ENCODE measurements at regions not wholly inside any gene's neighbourhood (a gene's known extent, or its start where the extent isn't known, plus 50 kb on each side); places are given as distances from the start of the nearest gene placed in this dataset.

DNA sequence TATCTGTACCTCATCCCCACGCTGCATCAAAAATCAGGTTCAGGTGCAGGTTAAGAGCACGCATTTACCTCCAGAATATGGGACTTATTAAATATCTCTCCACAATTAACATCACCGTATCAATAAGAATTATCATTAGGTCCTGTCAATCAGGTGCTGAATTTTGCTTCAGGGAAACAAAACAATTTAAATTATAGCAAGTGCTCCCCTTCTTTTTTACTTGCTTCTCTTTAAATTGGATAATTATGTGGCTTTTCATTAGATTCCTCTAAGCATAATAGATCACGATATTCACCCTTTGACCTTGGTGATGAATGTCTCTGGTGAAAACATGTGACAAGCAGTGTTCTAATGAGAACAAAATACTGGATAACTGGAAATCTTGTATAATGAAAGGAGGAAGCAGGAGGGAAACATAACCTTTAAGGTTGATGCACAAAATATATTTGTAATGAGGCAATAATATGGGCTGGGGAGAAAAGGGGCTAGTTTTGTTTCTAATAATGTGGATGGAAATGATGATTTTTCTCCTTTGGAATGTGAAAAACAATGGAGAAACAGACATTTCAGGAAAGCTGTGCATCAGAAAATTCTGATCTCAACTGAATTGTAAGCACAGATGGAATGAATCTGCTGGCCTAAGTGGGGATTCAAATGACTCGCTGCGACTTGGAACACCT, 166.9 kb downstream of the SNX10 start:
- DNase-seq (ENCODE audit: low read depth), result no peak

DNA sequence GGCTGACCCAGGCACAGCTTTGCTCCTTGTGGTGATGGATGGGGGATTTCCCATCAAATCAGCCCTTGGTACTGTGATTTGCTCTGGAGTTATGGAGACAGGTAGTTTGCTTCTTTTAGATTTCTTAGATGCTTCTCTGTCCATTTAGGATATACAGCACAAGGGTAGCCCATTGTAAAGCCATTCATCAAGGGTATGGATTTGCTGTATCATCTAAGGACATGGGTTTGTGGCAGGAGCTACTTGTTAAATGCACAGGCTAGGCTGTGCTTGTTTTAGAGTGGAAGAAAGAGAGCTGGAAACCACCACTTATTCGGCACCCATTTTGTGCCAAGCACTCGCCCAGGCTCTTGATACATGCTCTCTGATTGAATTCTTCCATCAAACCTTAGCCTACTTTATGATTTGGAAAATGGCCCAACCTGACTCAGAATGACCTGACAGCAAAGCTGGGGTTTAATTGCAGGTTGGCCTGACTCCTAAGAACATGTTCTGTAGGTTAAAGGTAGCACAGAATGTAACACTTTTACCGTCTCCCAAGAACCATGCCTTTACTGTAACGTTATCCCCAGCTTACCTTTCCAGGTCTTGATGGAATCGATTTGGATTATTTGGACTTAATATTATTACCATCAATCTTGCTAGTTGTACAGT, 168.0 kb downstream of the SNX10 start:
- DNase-seq (ENCODE audit: low read depth), result no peak

DNA sequence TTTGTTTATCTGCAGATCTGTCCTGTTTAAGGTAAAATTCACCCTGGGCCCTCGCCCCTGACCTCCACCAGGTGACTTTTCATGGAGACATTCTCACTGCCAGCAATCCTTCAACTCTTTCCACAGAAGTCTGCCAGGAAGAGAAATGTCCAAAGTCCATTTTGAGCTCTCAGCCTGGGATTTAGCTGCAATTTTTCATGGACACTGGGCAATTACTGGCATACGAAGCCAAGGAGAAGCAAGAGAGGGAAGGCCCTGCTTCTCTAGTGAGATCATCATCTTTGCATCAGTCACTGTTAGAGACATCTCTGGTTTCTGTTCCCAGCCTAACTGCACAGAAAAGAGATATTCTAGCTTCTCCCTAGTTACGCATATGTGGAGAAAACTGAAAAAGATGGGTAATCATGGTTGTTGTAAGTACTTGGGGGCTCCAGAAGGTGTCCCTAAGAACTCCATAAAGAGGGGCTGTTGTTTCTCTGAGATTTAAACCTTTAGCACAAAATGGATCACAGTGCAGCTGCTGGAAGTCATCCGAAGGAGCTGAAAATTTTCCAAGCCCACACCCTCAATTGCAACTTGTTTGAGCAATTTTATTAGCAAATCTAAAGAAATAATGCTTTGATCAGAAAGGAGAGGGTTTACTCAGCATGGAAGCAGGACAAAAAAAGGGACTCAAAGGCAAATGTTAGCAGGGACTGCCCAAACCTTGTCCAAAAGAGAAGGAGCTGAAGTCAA, 168.9 kb downstream of the SNX10 start:
- no peak for DNase-seq (ENCODE audit: low read depth)

DNA sequence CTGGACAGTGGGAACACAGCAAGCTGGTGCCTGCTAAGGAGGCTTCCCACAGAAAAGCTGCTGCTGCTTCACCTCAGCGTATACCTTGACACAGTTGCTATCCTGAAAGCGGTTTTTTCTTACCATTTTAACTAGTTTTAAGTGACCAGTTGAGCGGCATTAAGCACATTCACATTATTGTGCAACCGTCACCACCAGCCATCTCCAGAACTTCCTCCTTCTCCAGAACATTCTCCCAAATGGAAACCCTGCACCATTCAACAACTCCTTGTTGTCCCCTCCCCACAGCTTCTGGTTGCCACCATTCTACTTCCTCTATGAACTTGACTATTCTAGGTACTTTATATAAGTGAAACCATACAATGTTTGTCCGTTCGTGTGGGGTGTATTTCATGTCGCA, 169.9 kb downstream of the SNX10 start:
- DNase-seq (ENCODE audit: low read depth), result no peak

DNA sequence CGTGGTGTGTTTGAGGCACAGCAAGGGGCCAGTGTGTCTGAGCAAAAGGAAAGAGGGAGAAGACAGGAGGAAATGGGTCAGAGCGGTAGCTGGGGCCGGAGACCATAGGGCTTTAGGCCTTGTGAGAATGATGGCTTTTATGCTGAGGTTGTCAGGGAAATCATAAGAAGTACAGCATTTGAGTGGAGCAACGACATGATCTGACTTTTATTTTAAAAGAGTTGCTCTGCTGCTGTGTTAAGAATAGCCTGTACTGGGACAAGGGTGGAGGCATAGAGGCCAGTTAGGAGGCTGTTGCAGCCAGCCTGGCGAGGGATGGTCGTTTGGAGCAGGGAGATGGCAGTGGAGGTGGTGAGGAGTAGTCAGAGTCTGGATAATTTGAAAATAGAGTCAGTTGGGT, 174.3 kb downstream of the SNX10 start:
- no peak for DNase-seq (ENCODE audit: low read depth)

DNA sequence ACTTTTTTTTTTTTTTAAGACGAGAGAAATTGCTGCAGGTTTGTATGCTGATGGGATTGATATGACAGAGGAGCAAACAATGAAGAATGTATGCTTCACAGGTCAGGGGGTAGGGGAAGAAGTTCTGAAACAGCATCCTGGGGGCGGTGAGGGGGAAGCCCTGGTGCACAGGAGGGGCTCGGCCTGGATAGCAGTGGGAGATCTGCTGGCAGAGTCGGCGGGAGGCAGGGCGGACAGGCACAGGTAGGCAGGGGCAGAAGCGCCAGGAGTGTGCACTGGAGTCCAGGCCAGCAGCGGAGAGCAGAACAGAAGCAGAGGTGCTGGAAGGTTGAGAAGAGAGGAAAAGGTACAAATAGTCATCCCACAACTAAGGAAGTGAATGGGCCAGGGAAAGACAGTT, 175.4 kb downstream of the SNX10 start:
- no peak for DNase-seq (ENCODE audit: low read depth)

DNA sequence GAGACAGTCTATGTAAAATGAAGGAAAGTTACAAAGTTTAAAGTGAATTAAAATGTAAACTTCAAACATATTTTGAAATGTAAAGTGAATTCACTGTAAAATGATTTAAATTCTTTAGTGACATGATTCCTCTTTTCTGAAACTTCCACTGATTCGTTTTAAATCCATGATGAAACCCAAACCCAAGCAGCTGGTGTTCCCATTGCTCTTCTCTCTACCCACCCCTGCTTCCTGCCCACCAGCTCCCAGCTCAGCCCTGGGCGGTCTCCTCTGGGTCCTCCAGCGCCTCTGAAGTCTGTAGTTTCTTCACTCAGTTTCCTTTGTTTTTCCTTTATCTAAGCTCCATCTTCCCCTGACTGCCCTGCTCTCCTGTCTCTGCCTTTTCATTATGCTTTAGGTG, 175.9 kb downstream of the SNX10 start:
- DNase-seq (ENCODE audit: low read depth), result no peak

DNA sequence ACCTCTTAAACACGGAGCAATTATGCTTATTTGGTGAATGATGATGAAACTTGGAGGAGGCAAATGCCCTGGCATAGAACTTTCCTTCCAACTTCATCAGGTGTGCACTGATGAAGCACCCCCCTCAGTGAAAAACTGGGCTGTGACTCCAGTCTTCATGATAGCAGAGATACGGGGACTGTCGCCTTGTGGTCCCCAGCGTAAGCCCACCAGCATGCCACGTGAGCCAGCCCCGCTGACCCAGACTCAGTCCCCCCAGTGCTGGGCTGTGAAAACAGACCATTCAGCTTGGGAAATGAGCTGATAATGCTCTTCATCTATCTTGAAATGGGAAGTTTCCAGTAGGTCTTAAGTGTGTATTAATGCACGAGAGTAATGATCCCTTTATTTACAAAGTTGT, 177.0 kb downstream of the SNX10 start:
- no peak for DNase-seq (ENCODE audit: low read depth)

DNA sequence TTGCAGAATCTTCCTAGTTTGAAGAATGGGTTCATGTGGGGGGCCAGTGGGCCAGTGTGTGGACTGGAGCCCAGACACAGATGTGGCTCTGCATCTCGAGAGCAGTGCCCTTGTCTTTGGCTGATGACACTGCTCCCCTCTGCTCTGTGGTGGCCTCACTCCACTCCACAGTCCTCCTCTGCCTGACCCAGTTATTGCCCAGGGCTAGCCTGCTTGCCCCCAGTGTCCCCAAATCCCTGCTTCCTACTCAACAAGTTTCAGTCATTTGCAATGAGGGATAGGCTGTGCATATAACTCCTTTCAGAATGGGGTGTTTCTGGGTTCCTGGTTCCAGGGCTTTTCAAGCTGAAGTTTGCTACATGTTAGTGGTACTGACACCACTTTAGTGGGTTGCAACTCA, 177.5 kb downstream of the SNX10 start:
- DNase-seq (ENCODE audit: low read depth), result no peak

DNA sequence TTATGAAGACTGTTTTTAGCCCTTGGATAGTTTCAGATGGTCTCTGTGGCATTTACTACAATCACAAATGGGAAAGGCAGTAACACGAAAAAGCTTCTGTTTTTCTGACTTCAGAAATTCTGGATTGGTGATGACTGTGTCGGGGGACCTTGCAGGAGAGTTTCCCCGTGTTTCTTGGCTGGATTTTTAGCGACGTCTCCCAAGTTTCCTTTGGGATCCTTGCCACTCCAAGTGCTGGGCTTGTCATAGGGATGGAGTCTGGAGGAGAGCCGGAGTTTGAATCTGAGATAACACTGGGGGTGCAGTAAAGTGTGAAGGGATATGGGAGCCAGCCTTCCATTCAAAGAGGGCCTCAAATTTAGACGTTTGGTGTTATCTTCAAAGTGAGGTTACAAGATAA, 179.0 kb downstream of the SNX10 start:
- no peak for DNase-seq (ENCODE audit: low read depth)

DNA sequence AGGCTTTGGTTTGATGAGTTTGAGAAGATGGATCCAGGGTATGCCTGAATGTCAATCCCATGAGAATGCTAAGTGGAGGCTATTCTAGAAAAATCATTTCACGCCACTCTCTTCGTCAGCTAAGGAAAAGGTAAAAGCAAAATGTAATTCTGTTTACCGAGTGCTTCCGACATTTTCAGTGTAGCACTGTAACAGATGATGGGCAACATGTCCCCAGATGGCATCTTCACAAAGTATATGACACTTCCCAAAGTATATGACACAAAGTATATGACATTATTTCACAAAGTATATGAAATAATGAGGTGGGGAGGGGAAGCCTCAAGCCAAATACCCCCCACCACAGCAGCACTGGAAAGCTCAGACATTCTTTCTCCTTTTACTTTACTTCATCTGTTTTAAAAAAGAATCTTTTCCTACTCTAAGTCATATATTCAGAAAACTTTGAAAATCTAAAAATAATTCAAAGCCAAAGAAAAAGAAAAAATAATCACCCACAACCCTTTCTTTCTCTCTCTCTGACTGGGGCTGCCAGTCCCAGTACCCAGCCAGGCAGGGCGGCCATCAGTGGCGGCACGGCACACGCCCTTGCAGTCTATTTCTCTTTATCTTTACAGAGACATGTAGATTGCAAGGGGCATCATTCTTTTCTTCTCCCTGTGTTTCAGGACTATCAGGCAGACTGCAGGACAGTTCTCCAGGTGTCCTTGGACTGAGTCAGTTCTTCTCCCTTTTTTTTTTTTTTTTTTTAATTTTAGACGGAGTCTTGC, 179.8 kb downstream of the SNX10 start:
- no peak for DNase-seq (ENCODE audit: low read depth)

DNA sequence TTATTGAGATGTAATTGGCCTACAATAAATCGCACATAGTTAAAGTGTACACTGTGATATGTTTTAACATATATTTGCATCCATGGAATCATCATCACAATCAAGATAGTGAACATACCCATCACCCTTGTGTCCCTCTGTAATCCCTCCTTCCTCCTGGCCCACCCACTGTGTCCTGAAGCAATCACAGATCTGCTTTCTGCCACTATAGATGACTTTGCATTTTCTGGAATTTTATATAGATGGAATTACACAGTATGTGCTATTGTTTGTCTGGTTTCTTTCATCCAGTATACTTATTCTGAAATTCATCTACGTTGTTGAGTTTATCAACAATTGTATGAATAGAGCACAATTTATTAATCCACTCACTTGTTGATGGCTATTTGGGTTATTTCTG, 181.3 kb downstream of the SNX10 start:
- no peak for DNase-seq (ENCODE audit: low read depth)

DNA sequence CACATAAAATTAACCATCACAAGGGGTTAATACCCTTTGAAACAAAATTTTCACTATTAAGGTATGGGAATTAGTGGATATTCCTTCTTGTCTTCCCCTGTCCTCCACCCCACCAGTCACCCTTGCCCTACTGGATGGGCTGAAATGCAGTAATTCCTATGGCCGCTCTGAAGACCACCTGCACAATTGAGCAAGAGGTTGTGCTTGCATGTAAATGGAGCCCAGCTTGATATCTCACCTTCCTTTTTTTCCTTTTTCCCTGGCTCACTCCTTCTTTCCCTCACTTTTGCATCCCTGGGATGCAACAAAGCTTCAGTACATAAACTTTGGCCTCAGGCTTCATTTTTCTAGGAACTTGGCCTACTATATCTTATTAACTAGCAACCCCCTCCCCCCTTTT, 184.6 kb downstream of the SNX10 start:
- DNase-seq (ENCODE audit: low read depth), result no peak

DNA sequence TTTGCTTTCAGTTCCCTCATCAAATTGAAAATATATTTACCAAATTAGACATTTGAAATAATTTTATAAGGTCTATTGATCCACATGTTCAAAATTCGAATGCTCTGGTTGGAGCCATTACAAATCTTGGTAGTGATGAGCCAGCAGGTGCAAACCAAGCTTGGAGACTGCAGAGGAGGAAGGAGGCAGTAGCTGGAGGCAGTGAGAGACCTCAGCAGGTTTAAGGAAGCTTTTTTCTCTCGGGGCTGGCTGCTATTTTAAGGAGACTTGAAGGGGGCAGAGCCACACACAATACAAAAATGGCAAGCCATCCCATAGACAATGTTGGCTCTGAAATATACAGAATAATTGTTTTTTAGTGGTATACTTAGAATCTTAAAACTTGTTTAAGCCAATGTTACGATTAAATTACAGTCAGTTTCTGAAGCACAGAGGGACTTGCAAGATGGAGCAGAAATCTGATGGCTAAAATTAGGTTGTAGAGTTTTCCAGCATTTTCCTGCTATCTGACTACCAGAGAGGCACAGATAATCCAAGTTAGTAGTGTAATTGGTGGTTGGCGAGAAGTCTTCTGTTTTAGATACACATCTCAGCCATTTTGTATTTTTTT, 185.8 kb downstream of the SNX10 start:
- DNase-seq (ENCODE audit: low read depth), result no peak

DNA sequence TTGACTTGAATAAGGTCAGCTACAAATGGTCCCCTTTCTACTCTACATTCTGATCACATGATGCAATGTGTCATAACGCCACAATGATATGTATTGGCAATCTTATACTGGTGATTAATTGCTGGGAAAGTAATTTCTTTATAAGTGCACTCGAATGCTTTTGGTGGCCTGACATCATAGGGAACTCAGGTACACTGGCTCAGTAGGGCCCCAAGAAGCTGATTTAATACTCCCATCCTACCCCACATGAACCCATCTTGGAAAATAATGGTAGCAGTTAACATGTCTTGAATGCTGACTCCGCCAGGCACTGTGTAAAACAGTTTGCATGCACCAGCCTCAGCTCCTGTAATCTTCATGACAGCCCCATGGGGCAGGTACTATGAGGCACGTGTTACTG, 186.9 kb downstream of the SNX10 start:
- no peak for DNase-seq (ENCODE audit: low read depth)

DNA sequence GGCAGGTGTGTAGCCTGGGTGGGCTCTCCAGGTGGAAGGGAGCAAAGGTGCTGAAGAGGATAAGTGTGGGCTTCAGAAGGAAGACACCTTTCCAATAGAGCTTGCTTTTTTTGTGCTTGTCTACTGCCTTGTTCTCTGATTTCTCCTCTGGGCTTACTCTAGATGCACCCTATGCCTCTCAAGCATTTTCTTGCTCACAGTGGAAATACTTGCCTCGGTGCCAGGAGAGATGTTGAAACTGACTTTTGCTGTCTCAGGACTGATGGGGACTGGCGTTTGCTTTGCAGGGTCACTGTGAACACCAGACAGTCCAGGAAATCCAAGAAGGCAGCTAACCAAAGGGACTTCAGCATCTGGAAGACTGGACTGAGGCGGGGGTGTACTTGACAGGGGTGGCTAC, 187.9 kb downstream of the SNX10 start:
- no peak for DNase-seq (ENCODE audit: low read depth)

DNA sequence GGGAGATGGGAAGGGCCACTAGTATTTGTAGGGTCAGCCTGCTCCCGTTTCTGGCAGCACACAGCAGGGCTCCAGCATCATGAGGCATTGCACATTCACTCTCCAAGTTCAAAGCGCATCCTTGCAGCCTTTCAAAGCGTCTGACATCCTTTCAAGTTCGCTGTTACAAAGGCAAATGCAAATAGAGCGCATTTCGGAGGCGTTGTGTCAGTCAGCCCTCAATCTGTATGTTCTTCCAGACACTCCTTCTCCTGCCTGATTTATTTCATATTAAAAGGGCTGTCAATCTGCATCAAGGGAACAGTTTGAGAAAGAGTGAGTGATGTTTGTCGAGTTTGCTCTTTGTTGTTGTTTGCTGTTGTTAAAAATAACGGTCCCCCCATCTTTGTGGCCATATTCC, 188.5 kb downstream of the SNX10 start:
- no peak for DNase-seq (ENCODE audit: low read depth)

DNA sequence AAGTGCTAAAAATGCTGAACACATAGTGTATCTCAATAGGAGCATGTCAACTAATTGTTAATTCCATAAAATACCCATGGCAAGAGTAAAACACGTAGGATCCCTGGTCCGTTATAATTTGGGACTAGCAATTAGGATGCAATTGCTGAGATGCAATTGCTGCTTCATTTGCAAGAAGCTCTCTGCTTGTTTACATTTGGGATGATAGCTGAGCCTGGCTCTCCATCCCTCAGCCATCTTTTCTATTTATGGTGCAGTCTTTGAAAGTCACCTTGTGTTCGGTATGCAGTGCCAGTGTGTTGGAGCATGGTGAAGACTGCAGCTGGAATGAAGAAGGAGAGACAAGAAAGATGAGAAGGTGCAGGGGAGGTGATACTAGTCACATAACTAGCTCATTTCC, 191.3 kb downstream of the SNX10 start:
- DNase-seq (ENCODE audit: low read depth), result no peak

DNA sequence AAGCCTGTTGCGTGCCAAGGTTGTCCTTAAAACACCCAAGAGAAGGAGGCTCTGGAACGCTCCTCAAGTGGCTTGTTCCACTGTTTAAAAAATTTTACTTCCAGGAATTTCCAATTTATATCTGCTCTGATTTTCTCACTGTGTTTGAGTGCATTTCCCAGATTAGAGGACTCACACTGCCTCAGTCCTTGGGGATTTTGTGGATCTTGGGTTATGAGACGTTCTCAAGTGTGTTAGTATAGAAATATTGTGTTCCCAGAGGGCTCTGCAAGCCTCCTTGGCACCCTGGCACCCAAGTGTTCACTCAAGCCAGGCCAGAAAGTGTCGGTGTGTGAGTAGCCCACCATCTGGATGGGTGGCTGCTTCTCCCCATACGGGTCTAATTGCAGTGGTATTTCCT, 192.2 kb downstream of the SNX10 start:
- DNase-seq (ENCODE audit: low read depth), result no peak

DNA sequence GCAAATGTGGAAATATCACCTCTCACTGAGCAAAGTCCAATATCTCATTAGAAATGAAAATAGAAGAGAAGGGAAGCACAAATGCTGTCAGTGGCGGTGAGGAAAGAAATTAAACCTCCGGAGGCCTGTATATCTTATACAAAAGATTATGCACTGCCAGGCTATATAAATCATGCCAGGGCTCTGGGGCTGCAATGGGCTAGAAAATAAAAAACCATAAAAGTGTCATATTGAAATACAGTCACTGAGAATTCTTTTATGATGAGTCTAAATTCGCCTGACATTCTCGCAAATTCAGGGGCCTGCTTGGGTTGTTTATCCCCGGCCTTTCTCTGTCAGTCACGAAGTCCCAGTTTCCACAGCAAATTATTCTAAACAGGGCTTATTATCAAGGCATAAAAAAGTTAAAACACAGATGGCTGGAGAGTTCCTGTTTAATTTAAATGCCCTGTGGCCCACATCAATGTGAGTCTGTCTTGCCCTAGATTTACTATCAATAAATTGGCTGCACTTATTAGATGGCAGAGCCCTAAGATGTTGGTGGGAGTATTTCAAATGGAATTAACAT, 193.8 kb downstream of the SNX10 start:
- DNase-seq (ENCODE audit: low read depth), result no peak

DNA sequence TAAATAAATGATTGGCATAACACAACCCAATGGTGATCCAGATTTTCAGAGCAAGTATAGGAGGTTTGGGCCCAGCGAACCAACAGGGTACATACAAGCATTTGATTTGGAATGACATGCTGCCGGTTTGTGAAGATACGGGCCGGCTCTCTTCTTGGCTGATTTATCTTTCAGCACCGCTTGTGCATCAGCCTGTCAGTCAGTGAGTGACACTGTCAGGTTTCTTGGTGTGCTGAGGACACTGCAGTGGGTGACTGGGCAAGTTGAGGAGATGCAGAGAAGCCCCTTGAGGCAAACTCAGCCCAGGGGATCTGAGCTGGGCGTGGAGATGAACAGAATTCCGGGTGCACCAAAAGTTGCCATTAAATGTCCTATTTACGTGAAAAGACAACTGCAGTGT, 194.5 kb downstream of the SNX10 start:
- DNase-seq (ENCODE audit: low read depth), result no peak

Measured in amniotic epithelial cell (primary cell).